GM18519 (cell line): ENCODE measurements at regions not wholly inside any gene's neighbourhood (a gene's known extent, or its start where the extent isn't known, plus 50 kb on each side); places are given as distances from the start of the nearest gene placed in this dataset.
"Not testable (repeated sequence)": the region's sequence is repeated elsewhere in the genome, so short reads cannot be mapped to it uniquely, and the experiment has no call there.

Experiments
- ATAC-seq: cut with Tn5 transposase; IDR thresholded peaks from one replicate; pipeline ENCODE4 v1.9.1; 2021; ENCODE audit warnings: mild to moderate bottlenecking, moderate library complexity; ENCODE audit not compliant: unreplicated experiment, low FRiP score

DNA sequence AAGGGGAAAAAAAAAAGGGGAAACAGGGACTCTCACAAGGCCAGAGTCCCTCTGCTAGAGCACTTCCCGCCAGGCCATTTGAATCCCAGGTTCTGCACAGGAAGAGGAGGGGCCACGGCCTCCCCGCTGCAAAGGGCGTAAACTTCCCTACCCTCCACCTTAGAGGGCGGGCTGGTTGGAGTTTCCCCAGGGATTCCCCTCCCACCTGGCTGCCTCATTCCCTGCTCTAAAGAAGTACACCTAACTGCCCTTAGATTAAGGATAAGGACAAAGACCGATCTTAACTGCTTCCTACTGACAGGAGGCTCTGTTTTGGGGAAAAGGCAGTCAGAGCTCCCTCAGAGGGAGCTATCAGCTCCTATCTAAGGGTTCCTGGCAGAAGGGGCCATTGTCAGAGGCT, 102.0 kb upstream of the ARMC3 start:
- no peak for ATAC-seq

DNA sequence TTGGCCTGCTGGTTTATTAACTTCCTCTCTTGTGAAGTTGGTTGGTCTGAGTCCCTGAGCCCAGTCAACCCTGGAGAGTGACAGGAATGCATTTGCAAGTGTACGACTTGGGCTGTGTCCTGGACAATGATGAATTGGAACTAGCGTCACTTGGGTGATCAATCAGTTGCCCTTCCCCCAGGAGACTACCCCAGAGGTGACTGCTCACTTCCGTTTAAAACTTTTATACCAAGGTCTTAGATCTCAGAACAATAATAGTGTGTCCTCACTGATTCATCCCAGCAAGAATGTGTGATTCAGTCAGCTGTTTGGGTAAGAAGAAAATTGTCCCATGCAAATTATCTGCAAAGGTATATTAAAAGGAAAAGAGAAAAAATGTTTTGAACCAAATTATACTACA, 102.9 kb upstream of the ARMC3 start:
- no peak for ATAC-seq

DNA sequence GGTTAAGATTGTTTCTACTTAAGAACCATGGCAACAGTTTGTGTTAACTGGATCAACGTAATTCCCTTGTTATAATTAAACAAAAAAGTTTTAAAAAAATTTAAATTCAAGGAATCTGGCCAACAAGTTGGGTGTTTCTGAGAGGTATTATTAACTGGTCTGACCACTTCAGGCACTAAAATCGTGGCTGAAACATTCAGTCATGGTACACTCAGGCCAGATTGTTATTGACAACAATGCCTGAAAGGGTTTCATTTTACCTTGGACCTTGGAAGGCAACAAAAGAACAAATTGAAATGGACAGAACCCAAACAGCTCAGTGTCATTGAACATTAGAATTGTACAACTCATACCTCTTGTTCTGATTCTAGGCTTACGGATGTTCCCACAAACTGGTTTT, 103.3 kb upstream of the ARMC3 start:
- no peak for ATAC-seq

DNA sequence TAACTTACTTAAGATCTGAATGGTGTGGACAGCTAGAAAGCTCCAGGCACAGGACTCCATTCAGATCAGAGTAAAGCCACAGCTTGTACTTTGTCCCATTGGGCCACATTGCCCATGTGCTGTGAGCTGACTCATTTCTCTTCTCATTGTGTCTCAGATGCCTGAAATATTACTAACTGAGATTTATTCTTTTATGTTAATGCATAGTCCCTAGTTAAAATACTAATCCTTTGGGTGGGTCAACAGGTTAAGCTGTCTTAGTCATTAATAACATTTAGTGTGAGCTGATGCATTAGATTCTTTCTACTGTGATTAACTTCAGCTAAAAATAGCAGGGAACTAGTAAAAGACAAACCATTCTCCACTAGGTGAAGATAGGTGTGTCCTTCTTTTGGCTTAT, 104.7 kb upstream of the ARMC3 start:
- ATAC-seq: peak; percentile 83

DNA sequence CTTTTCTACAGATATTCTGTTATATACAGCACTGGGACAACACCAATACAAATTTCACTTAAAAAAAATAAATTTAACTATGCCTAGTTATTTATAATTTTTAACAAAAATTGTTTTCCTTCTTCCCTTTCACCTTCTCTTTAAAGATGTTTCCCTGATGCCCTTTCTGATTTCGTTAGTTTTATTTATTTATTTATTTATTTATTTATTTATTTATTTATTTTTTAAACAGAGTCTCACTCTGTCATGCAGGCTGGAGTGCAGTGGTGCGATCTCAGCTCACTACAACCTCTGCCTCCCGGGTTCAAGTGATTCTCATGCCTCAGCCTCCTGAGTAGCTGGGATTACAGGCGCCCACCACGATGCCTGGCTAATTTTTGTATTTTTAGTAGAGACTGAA, 105.9 kb upstream of the ARMC3 start:
- ATAC-seq: not testable (repeated sequence)

DNA sequence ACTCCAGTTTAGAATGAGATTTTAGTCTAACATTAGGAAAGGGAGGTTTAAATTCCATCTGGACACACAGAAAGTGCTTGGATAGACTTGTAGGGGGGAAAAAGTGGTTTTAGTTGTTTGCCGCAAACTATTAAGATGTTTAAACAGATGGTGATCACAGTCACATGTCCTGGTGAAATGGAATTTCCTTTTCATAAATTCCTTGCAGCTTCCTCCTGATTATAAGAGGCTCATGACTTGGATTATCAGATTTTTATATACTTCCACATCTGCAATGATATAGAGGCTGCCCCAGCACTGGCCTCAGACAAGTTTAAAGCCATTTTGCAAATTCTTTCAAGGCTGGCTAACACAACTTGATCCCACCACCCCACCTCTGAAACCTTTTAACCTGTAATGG, 106.4 kb upstream of the ARMC3 start:
- no peak for ATAC-seq

DNA sequence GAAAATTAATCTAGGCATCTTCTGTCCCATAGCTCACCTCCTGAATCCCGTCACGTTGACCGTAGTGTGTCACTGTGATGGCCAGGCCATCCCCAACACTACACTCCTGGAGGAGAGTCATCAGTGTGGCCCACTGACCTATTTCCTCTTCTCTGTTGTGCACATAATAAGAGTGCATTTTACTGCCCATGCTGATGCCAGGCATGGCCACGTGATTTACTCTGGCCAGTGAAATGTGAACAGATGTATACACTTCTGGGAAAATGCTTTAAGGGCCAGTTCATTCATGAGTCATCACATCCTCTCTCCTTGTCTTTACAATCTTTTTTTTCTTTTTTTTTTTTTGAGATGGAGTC, 101.9 kb upstream of the PIP4K2A start:
- ATAC-seq: no peak

DNA sequence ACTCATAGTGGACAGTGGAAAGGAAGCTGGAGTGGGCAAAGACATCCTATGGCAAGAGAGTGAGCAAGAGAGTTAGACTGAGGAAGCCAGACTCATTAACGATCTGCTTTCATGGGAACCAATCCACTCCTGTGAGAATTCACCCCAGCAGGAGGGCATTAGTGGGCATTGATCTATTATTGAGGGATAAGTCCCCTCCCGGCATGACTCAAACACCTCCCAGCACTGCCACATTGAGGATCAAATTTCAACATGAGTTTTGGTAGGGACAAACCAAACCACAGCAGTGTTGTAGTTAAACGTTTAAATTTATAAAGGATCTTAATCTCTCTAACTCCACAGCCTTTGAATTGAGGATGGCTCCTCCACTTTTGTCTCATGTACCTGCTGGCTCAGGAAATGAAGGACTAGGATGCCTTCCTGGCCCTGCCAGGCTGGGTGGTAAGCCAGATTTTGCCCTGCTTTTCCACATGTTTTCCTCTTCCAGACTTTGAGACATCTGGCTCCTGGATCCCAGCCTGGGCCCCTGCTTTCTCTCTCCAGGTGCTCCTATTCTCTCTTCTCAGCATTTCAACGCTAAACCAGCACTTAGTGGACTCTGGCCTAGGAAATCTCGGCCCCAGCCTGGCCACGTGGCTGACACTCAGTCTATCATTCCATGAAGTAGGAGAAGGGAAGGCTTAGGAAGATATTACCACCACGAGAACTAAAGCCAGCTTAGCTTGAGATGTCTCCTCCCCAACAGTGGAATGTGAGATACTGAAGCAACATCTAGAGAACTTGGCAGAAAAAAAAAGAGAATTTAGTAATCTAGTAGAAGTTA, 96.5 kb upstream of the PIP4K2A start:
- no peak for ATAC-seq

DNA sequence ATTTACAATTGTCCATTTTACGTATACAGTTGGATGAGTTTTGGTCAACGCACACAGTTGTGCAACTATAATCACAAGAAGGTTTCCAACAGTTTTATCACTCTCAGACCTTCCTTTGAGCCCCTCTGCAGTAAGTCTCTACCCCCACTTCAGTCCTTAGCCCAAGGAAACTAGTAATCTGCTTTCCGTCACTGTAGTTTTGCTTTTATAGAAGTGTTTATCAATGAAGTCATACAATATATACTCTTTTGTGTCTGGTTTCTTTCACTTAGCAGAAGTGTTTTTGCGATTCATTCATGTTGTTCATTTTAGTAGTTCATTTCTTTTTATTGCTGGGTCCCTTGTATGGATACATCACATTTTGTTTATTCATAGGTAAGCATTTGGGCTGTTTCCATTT, 92.9 kb upstream of the PIP4K2A start:
- no peak for ATAC-seq

DNA sequence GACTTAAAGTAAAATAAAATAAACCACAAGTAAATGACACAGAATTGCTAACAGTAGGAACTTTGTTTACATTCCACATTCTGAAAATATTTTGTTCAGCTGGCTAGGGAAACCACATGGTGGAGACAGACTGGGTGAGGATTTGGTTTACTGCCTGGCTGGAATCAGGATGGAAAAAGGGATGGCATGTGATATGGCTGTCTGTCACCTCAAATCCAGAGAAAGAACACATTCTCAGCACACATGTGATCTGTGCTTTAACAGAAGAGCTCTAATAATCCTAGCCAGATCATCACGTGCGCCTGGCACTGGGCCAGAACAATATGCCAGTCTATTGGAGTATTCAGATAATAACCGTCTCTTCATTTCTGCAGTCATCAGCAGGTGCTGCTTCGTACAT, 90.9 kb upstream of the PIP4K2A start:
- ATAC-seq: no peak

DNA sequence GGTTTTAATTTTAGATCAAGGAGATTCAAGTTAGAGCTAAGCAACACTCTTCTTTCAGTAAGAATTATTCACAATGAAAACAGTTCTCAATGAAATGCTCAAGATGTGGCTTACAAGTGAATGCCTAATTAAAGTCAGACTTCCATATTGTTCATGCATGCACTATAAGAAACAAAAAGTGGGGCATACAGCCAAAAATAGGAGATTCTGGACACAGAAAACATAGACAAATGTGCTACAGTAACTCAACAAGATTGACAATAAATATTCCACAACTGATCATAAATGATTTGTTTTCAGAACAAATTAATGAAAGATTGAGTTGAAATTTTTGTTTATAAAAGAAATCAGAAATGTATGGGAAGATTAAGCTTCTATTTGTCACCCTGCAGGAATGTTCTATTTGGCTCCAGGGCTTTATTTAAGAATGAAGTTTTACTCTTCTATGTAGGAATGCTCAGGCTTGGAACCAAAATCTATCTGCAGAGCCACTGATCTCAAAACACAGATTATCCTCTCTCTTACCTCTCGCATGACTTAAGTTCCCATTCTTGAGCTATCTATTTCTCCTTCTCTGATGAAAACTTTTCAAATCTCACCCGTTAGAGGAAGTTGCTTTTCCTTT, 89.0 kb upstream of the PIP4K2A start:
- no peak for ATAC-seq

DNA sequence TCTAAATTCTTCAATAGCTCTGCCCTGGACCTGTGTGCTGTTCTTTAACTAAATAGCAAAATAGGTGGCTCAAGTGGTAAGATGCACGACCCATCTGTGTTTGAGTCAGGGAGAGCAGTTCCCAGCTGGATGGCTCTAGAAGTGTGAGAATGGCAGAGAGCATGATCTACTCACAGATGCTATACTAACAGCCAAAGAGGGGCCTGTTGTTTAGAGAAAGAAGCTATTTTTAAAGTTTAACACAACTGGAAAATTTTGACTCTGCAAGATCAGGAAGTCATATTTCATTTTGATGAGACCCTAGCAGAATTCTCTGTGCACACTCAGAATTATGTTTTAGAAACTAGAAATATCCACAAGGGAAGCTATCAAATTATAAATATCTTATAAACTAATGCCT, 87.4 kb upstream of the PIP4K2A start:
- ATAC-seq: no peak

DNA sequence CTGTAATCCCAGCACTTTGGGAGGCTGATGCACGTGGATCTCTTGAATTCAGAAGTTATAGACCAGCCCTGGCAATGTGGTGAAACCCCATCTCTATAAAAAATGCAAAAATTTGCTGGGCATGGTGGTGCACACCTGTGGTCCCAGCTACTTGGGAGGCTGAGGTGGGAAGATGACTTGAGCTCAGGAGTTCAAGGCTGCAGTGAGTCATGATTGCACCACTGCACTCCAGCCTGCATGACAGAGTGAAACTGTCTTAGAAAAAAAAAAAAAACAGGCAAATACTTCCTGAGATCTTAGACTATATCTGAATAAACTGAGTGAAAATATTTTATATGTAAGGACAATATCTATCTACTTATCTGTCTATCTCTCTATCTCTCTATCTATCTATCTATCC, 83.4 kb upstream of the PIP4K2A start:
- ATAC-seq: not testable (repeated sequence)

DNA sequence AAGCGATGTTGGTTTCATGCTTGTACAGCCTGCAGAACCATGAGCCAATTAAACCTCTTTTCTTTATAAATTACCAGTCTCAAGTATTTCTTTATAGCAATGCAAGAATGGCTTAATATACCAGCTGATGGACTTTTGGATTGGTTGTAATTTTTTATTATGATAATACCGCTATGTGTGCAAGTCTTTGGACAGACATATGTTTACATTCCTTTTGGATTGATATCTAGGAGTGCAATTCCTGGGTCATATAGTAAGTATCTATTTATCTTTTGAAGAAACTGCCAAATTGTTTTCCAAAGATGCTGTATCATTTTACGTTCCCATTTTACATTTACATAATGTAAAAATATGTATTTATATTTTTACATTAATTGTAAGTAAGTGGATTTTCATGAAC, 81.2 kb upstream of the PIP4K2A start:
- ATAC-seq: no peak

DNA sequence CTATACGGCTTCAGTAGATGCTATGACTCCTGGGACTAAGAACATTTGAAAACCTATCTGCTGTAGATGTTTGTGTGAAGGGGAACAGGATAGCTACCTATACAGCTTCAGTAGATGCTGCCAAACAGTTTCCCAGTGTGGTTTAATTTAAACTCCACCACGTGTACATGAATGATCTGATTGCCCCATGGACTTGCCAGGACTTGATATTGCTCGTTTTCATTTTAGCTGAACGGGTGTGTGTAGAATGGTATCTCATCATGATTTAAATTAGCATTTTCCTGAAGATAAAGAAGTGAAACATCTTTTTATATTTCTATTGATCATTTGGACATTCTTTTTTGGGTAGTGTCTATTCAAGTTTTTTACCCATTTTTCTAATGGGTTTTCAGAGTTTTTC, 77.8 kb upstream of the PIP4K2A start:
- ATAC-seq: no peak

DNA sequence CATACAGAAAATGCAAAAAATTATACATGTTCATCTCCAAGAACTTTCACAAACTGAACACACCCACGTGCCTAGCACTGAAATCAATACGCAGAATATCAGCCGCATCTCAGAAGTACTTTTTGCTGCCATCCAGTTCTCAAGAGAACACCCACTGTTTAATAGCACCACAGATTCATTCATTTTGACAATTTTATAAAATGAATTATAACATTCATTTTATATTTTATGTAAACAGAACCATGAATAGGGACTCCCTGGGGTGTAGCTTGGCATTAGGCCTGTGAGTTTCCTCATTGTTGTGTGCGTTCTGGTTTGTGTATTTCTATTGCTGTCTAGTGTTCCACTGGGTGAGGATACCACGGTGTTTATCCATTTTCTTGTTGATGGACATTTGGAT, 77.3 kb upstream of the PIP4K2A start:
- ATAC-seq: no peak

DNA sequence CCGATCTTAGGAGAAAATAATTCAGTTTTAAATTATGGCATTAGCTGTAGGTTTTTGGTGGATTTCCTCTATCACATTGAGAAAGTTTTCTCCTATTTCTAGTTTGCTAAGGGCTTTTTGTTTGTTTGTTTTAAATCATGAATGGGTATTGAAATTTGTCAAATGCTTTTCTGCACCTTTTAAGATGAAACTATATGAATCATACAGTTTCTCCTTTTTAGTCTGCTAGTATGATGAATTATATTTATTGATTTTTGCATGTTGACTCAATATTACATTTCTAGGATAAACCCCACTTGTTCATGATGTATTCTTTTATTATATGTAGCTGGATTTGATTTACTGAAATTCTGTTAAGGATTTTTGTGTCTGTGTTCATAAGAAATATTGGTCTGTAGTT, 70.3 kb upstream of the PIP4K2A start:
- no peak for ATAC-seq

DNA sequence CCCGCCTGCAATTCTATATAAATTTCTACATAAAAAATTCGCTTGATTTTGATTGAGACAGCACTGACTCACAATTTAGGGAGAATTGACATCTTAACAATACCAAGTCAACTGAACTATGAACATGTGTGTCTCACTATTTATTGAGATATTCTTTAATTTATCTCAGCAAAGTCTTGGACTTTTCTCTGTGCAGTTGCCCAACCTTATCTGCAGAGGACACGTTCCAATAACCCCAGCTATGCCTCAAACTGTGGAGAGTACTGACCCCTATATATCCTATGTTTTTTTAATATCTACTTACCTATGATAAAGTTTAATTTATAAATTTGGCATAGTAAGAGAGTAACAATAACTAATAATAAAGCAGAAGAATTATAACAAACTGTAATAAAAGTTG, 69.4 kb upstream of the PIP4K2A start:
- ATAC-seq: no peak

DNA sequence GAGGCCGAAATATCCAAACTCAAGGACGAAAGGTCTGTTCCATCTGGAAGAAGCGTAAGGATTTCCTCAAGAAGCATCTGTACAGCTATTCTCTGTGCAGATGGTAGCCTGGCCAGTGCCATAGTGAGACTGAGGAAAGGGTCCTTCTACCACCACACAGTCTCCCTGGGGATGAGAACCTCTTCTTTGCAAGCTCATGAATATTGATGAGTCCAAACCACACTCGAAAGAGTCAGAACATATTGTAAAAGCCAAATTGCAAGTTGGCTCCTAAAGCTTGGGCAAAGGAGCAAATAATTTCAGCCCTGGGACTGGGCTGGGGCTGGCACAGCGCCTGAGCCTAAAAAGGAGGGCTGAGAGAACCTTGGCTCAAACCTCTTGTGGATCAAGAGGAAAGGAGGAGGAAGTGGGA, 66.1 kb upstream of the PIP4K2A start:
- no peak for ATAC-seq

DNA sequence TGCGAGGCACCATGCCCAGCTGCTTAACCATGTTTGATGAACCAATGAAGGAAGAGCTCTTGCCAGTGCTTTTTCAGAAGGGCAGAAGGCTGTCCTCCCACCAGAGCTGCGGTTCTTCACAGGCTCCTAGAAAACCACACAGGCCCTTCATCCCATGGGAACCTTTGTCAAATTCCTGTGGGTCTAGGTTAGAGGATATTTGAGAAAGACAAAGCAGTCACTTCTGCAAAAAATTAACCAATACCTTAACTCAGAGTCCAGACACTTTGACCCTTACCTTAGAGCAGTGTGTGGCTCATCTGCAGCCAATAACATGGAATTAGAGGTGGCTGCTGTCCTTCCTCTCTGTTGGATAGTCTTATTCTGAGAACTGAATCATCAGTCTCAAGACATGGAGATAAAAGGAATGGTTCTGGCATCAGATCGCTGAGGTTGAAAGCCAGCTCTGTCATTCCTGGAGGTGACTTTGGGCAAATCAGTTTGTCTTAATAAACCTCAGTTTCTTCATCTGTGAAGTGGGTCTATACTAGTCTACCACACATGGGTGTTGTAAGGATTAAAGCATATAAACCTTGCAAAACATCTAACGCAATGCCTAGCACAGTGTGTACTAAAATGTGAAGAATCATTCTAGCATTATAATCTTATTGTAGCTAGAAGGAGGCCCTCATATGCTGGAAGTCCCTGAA, 65.1 kb upstream of the PIP4K2A start:
- ATAC-seq: no peak

DNA sequence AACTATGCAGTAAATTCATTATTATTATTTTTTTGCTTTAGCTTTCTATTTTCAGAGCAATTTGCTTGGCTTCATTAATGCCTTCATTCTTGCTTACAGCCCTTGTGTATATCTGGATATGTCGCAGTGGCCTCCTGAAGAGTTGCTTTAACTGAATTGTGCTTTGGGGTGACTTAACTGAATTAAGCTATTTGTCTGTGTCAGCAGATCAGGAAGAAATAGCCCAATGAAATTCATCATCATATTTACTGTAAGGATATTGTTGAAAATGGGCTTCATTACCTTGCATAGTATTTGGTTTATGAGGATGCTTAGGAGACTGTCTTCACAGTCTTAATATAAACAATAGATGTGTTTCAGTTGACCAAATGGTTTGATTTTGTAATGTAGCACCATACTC, 59.7 kb upstream of the PIP4K2A start:
- no peak for ATAC-seq

DNA sequence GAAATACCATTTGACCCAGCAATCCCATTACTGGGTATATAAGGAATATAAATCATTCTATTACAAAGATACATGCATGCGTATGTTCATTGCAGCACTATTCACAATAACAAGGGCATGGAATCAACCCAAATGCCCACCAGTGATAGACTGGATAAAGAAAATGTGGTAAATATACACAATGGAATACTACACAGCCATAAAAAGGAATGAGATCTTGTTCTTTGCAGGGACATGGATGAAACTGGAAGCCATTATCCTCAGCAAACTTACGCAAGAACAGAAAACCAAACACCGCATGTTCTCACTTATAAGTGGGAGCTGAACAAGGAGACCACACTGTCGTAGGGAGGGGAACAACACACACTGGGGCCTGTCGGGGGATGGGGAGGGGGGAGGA, 57.3 kb upstream of the PIP4K2A start:
- not testable (repeated sequence) for ATAC-seq
